ENCODE measurements at regions not wholly inside any gene's neighbourhood (a gene's known extent, or its start where the extent isn't known, plus 50 kb on each side); places are given as distances from the start of the nearest gene placed in this dataset.

DNA sequence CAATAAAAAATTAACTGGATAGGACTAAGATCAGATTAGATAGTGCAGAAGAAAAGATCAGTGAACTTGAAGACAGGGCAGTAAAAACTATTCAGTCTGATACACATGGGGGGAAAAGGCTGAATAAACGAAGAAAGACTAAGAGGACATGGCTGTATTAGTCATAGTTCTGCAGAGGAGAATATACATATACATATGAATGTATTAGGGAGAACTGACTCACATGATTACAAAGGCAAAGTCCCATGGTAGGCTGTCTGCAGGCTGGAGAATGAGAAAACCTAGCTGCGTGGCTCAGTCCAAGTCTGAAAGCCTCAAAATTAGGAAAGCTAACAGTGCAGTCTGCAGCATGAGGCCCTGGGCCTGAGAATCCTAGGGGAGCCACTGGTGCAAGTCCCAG is 98.2 kb upstream of the GNAO1 start:
- no peak for DNase-seq
- Histone ChIP-seq H3K4me3 (ENCODE audit: low read depth, low read length) (no peak overlapping the region), H3K36me3 (replicated peaks) (no peaks in the 10 kb centered on the region), H3K27me3 (replicated peaks) (no peaks in the 10 kb centered on the region), H3K27ac (no peak overlapping the region)
- in situ Hi-C loops (cut with HindIII; ENCODE audit: low pct_ligation_motif_present, low sequenced_read_pairs): no loop called here
- TF ChIP-seq CTCF (IDR thresholded peaks at IDR 0.05; ENCODE audit: low read depth, low read length, missing control alignments): no peak

DNA sequence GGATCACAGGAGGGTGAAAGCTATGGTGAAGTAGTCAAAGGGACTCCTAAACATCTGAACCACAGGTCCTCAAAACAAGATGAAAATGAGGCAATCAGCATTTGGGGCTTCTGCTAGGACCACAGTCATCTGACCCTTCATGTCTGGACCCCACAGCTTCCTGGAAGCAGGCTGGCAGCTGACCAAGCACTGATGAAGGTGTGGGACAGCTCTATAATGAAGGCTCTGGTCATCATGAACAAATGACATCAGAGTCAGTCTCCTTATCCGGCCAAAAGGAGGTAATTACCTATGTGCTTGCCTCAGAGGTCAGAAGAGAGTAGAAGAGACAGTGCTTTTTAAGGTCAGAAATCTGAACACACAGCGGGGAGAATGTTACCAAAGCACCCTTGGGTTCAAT is 101.2 kb upstream of the GNAO1 start:
- Histone ChIP-seq H3K27ac (no peak overlapping the region), H3K4me3 (ENCODE audit: low read depth, low read length) (no peak overlapping the region), H3K27me3 (replicated peaks) (no peaks in the 10 kb centered on the region), H3K36me3 (replicated peaks) (no peaks in the 10 kb centered on the region)
- TF ChIP-seq CTCF (IDR thresholded peaks at IDR 0.05; ENCODE audit: low read depth, low read length, missing control alignments): no peak
- DNase-seq: no peak
- in situ Hi-C loops (cut with HindIII; ENCODE audit: low pct_ligation_motif_present, low sequenced_read_pairs): no loop called here

DNA sequence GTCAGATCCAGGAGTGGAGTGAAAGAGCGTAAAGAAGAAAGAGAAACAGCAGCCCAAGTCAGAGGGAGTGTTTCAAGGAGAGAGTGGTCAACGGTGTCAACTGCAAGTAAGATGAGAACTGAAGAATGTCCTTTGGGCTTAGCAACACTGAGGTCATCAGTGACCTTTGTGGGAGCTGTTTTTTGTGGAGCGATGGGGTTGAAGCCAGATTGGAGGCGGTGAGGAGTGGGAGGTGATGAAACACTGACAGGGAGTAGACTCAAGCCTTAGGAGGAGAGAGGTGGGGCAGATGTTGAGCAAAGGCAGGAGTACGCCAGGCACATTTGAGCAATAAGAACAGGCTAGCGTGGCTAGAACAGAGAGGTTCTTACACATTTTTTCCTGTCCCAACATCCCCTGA is 103.7 kb upstream of the GNAO1 start:
- TF ChIP-seq CTCF (IDR thresholded peaks at IDR 0.05; ENCODE audit: low read depth, low read length, missing control alignments): no peak
- Histone ChIP-seq H3K27ac (no peak overlapping the region), H3K36me3 (replicated peaks) (no peaks in the 10 kb centered on the region), H3K27me3 (replicated peaks) (no peaks in the 10 kb centered on the region), H3K4me3 (ENCODE audit: low read depth, low read length) (no peak overlapping the region)
- DNase-seq: no peak
- in situ Hi-C loops (cut with HindIII; ENCODE audit: low pct_ligation_motif_present, low sequenced_read_pairs): no loop called here

GRCh38 chr16:56081371-56081770 is 109.9 kb upstream of the GNAO1 start:
- no peak for TF ChIP-seq CTCF (IDR thresholded peaks at IDR 0.05; ENCODE audit: low read depth, low read length, missing control alignments)
- DNase-seq: no peak
- no peak overlapping the region for H3K4me3 ChIP-seq (ENCODE audit: low read depth, low read length)
- in situ Hi-C loops (cut with HindIII; ENCODE audit: low pct_ligation_motif_present, low sequenced_read_pairs): no loop called here
- H3K36me3 ChIP-seq (replicated peaks): no peaks in the 10 kb centered on the region
- H3K27ac ChIP-seq: no peak overlapping the region
- no peaks in the 10 kb centered on the region for H3K27me3 ChIP-seq (replicated peaks)

GRCh38 chr16:56075732-56076388 is 115.4 kb upstream of the GNAO1 start:
- in situ Hi-C loops (cut with HindIII; ENCODE audit: low pct_ligation_motif_present, low sequenced_read_pairs): no loop called here
- TF ChIP-seq CTCF (IDR thresholded peaks at IDR 0.05; ENCODE audit: low read depth, low read length, missing control alignments): no peak
- no peak overlapping the region for H3K27ac ChIP-seq
- no peak for DNase-seq
- H3K4me3 ChIP-seq (ENCODE audit: low read depth, low read length): no peak overlapping the region
- H3K27me3 ChIP-seq (replicated peaks): no peaks in the 10 kb centered on the region
- H3K36me3 ChIP-seq (replicated peaks): no peaks in the 10 kb centered on the region

DNA sequence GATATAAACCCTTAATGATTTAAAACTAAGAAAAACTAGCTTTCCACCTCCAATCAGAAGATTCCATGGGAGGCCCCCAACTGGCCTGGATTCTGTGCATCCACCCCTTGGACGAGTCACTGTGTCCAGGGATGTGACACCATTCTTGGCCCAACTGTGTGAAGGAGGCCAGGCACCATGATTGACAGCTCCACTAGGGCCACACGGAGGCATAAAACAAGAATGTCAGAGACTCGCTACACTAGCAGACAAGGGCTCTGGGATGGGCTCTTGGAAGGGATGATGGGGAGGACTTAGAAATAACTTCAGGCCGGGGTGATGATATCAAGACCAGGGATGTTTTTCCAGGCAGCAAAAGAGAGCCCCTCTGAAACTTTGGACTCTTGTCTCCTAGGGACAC is 117.8 kb upstream of the GNAO1 start:
- no peak for DNase-seq
- in situ Hi-C loops (cut with HindIII; ENCODE audit: low pct_ligation_motif_present, low sequenced_read_pairs): no loop called here
- H3K36me3 ChIP-seq (replicated peaks): no peaks in the 10 kb centered on the region
- H3K4me3 ChIP-seq (ENCODE audit: low read depth, low read length): no peak overlapping the region
- TF ChIP-seq CTCF (IDR thresholded peaks at IDR 0.05; ENCODE audit: low read depth, low read length, missing control alignments): no peak
- no peaks in the 10 kb centered on the region for H3K27me3 ChIP-seq (replicated peaks)
- H3K27ac ChIP-seq: no peak overlapping the region

All from brain microvascular endothelial cell (primary cell).